Neural progenitor cell (in vitro differentiated cells): ENCODE measurements at regions not wholly inside any gene's neighbourhood (a gene's known extent, or its start where the extent isn't known, plus 50 kb on each side); places are given as distances from the start of the nearest gene placed in this dataset.

Experiments
- CTCF ChIP-seq: fragments of 200-600 bp; sonication (generic); IDR thresholded peaks from 2 replicates; pipeline ENCODE4 v1.5.1; 2017; ENCODE audit warnings: antibody characterized with exemption, mild to moderate bottlenecking
- EZH2 ChIP-seq: fragments of 200-600 bp; sonication (generic); IDR thresholded peaks from 2 replicates; pipeline ENCODE4 v1.6.1; 2017; ENCODE audit warnings: antibody characterized with exemption, mild to moderate bottlenecking, moderate library complexity
- EZH2phosphoT487 ChIP-seq: fragments of 200-600 bp; sonication (generic); IDR thresholded peaks from 2 replicates; pipeline ENCODE4 v1.6.1; 2017; ENCODE audit warnings: antibody characterized with exemption

GRCh38 chr14:29453045-29453444 lies 474.6 kb downstream of the PRKD1 start:
- TF ChIP-seq CTCF (no peak), EZH2 (no peak), EZH2phosphoT487 (no peak)
